Forelimb muscle (tissue), 1 donor: ENCODE measurements at regions not wholly inside any gene's neighbourhood (a gene's known extent, or its start where the extent isn't known, plus 50 kb on each side); places are given as distances from the start of the nearest gene placed in this dataset.

ENCODE experiments used
- DNase-seq: peaks from one replicate; pipeline ENCODE4 v3.0.0-alpha.2; 2013; ENCODE audit warnings: low read depth

- DNase-seq = no peak
Observed at GRCh38 chr17:79369532-79369931, 241.3 kb downstream of the RBFOX3 start.

GRCh38 chr17:79369001-79369400 is 241.8 kb downstream of the RBFOX3 start:
- no peak for DNase-seq

- no peak for DNase-seq
Observed at GRCh38 chr17:79368521-79368920, 242.3 kb downstream of the RBFOX3 start.

GRCh38 chr17:79366988-79367571 is 243.8 kb downstream of the RBFOX3 start:
- no peak for DNase-seq

- peak; percentile 13 for DNase-seq
Observed at GRCh38 chr17:79365836-79366770, 244.7 kb downstream of the RBFOX3 start.

GRCh38 chr17:79365351-79365750 is 245.5 kb downstream of the RBFOX3 start:
- DNase-seq = no peak

GRCh38 chr17:79364315-79365094 is 246.3 kb downstream of the RBFOX3 start:
- no peak for DNase-seq

GRCh38 chr17:79363552-79364275 is 247.1 kb downstream of the RBFOX3 start:
- DNase-seq = no peak

- no peak for DNase-seq
Observed at GRCh38 chr17:79362772-79363305, 248.0 kb downstream of the RBFOX3 start.

GRCh38 chr17:79361873-79362771 is 248.7 kb downstream of the RBFOX3 start:
- no peak for DNase-seq

- DNase-seq = no peak
Observed at GRCh38 chr17:79361221-79361734, 249.6 kb downstream of the RBFOX3 start.

- no peak for DNase-seq
Observed at GRCh38 chr17:79360196-79360595, 250.7 kb downstream of the RBFOX3 start.

GRCh38 chr17:79356839-79357447 is 253.9 kb downstream of the RBFOX3 start:
- no peak for DNase-seq

GRCh38 chr17:79355165-79355564 is 255.7 kb downstream of the RBFOX3 start:
- no peak for DNase-seq

- no peak for DNase-seq
Observed at GRCh38 chr17:79354173-79354820, 256.6 kb downstream of the RBFOX3 start.

- no peak for DNase-seq
Observed at GRCh38 chr17:79353548-79353947, 257.3 kb downstream of the RBFOX3 start.

GRCh38 chr17:79353016-79353415 is 257.8 kb downstream of the RBFOX3 start:
- no peak for DNase-seq

- DNase-seq = no peak
Observed at GRCh38 chr17:79350533-79350932, 260.3 kb downstream of the RBFOX3 start.
